ENCODE measurements at regions not wholly inside any gene's neighbourhood (a gene's known extent, or its start where the extent isn't known, plus 50 kb on each side); places are given as distances from the start of the nearest gene placed in this dataset.

DNA sequence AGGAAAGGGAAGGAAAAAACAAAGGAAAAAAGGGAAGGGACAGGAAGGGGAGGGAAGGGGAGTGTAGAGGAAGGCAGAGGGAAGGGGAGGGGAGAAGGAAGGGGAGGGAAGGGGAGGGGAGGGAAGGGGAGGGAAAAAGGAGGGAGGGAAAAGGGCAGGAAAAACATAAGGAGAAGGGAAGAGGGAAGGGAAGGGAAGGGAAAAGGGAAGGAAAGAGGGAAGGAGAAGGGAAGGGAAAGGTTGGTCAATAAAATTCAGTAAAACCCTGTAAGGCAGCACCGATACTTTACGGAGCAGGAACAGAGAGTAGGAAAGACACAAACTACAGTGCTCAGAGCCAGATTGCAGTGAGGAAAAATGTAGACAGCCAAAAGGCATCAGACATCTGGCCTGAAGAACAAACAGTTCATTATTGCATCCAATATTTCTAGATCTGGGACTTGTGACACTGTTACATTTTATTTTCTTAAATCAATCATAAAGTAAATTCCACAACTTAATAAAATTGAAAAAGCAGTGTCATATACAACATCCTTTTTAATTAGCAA lies 322.0 kb downstream of the CRPPA start:
- TF ChIP-seq, protein P1, sequence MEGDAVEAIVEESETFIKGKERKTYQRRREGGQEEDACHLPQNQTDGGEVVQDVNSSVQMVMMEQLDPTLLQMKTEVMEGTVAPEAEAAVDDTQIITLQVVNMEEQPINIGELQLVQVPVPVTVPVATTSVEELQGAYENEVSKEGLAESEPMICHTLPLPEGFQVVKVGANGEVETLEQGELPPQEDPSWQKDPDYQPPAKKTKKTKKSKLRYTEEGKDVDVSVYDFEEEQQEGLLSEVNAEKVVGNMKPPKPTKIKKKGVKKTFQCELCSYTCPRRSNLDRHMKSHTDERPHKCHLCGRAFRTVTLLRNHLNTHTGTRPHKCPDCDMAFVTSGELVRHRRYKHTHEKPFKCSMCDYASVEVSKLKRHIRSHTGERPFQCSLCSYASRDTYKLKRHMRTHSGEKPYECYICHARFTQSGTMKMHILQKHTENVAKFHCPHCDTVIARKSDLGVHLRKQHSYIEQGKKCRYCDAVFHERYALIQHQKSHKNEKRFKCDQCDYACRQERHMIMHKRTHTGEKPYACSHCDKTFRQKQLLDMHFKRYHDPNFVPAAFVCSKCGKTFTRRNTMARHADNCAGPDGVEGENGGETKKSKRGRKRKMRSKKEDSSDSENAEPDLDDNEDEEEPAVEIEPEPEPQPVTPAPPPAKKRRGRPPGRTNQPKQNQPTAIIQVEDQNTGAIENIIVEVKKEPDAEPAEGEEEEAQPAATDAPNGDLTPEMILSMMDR (IDR thresholded peaks at IDR 0.05; ENCODE audit: low read depth, low read length) = no peak
- TF ChIP-seq POLR2A (IDR thresholded peaks at IDR 0.05; ENCODE audit: extremely low read depth, insufficient read length) (no peak), MYC (IDR thresholded peaks at IDR 0.05; ENCODE audit: low read depth, low read length) (no peak)
- TF ChIP-seq, protein P2, sequence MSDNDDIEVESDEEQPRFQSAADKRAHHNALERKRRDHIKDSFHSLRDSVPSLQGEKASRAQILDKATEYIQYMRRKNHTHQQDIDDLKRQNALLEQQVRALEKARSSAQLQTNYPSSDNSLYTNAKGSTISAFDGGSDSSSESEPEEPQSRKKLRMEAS (IDR thresholded peaks at IDR 0.05; ENCODE audit: low read depth, low read length) = no peak

Data from NB4 (cell line).